K562 (cell line): ENCODE measurements at regions not wholly inside any gene's neighbourhood (a gene's known extent, or its start where the extent isn't known, plus 50 kb on each side); places are given as distances from the start of the nearest gene placed in this dataset.
A peak's percentile ranks its signal among the peaks of the same experiment; 100 is the strongest.

Experiments used
- ATAC-seq: fragments of 200-7000 bp; cut with Tn5 transposase; 3 replicates; pipeline ENCODE4 v1.9.1; 2020; ENCODE audit warnings: moderate library complexity
- BruUV-seq: library from RNA; stranded (reverse); fragments of 400-500 nt; replicated peaks from 2 replicates; lab custom pipeline; 2021; lab: Mats Ljungman, UMichigan
- CTCF ChIA-PET: fragments of 300-600 bp; formaldehyde crosslinking; extraction: SDS; loops from one replicate; lab custom pipeline; 2021; ENCODE audit warnings: low intra/inter-chr PET ratio; lab: Yijun Ruan, JAX
- POLR2A ChIA-PET: fragments of 300-600, 350-650 bp; sonication (Branson Sonifier 250); formaldehyde crosslinking; extraction: SDS; loops from one replicate; lab custom pipeline; 2021; ENCODE audit warnings: antibody characterized with exemption, inconsistent platforms; lab: Yijun Ruan, JAX
- DNase-seq, 4 experiments: peaks; one replicate each; pipeline versions ENCODE4 v3.0.0 to v3.0.0-alpha.2; 2011 to 2018; ENCODE audit warnings: low spot score in 3 of 4, mixed read lengths in 3 of 4; ENCODE audit errors: extremely low read depth in 1 of 4
- FAIRE-seq: peaks from 2 replicates; lab custom pipeline; 2011; peaks lifted over from hg19 to GRCh38; lab: Jason Lieb, UNC
- H2AFZ ChIP-seq: 2 replicates; pipeline ENCODE4 v1.6.0; 2011; ENCODE audit warnings: low read depth, low read length, control low read depth, inconsistent platforms
- H3K27ac ChIP-seq: fragments of 200-600 bp; 3 replicates; pipeline ENCODE4 v1.8.0; 2011; ENCODE audit warnings: low read depth, mild to moderate bottlenecking, control low read depth, inconsistent platforms, low read length, moderate library complexity, mixed read lengths; ENCODE audit errors: extremely low read depth
- H3K27me3 ChIP-seq, 2 experiments: fragments of 300-600 bp in 1 of 2; 2 replicates in 1 of 2; 3 replicates in 1 of 2; pipeline versions ENCODE4 v1.6.0 to v1.8.0; 2011; ENCODE audit warnings: inconsistent platforms in 2 of 2, low read length in 2 of 2, mild to moderate bottlenecking in 1 of 2, mixed read lengths in 1 of 2, moderate library complexity in 1 of 2; ENCODE audit not compliant: control insufficient read depth in 2 of 2, insufficient read depth in 2 of 2
- H3K36me3 ChIP-seq: fragments of 300-600 bp; 3 replicates; pipeline ENCODE4 v1.8.0; 2011; ENCODE audit warnings: mild to moderate bottlenecking, low read length, inconsistent platforms; ENCODE audit not compliant: control insufficient read depth, insufficient read depth
- H3K4me1 ChIP-seq, 2 experiments: fragments of 200-600 bp in 1 of 2; replicated peaks in 1 of 2; 2 replicates in 1 of 2; 3 replicates in 1 of 2; pipeline versions ENCODE4 v1.5.1 to v1.8.0; 2011; ENCODE audit warnings: inconsistent platforms in 2 of 2, low read length in 2 of 2, mild to moderate bottlenecking in 1 of 2, mixed read lengths in 1 of 2, moderate library complexity in 1 of 2; ENCODE audit not compliant: control insufficient read depth in 2 of 2, insufficient read depth in 2 of 2
- H3K4me2 ChIP-seq: 2 replicates; pipeline ENCODE4 v1.6.1; 2011; ENCODE audit warnings: low read length, control low read depth, inconsistent platforms, mixed read lengths; ENCODE audit not compliant: insufficient read depth
- H3K4me3 ChIP-seq: fragments of 200-600 bp; sonication (generic), shearing (Covaris generic); 2 replicates; pipeline ENCODE4 v1.5.1; 2016; ENCODE audit warnings: control low read depth, inconsistent platforms
- H3K79me2 ChIP-seq: fragments of 200-600 bp; 3 replicates; pipeline ENCODE4 v1.8.0; 2011; ENCODE audit warnings: low read length, inconsistent platforms; ENCODE audit not compliant: control insufficient read depth, insufficient read depth
- H3K9ac ChIP-seq, 2 experiments: 2 replicates each; pipeline versions ENCODE4 v1.6.0 to v1.6.1; 2011; ENCODE audit warnings: low read depth in 2 of 2, low read length in 2 of 2, control low read depth in 1 of 2, inconsistent platforms in 1 of 2, mild to moderate bottlenecking in 1 of 2, mixed read lengths in 1 of 2; ENCODE audit not compliant: insufficient read depth in 1 of 2
- H3K9me1 ChIP-seq: one replicate; pipeline ENCODE4 v1.6.0; 2011; ENCODE audit warnings: inconsistent platforms, mild to moderate bottlenecking, low read length, moderate library complexity; ENCODE audit not compliant: control insufficient read depth, insufficient read depth
- H3K9me3 ChIP-seq: replicated peaks from 2 replicates; pipeline ENCODE4 v1.5.1; 2011; ENCODE audit warnings: low read depth, low read length, inconsistent platforms; ENCODE audit not compliant: control insufficient read depth, insufficient read depth
- H4K20me1 ChIP-seq: replicated peaks from 2 replicates; pipeline ENCODE4 v1.6.1; 2011; ENCODE audit warnings: low read length, inconsistent platforms, mixed read lengths; ENCODE audit not compliant: control insufficient read depth, insufficient read depth
- CEBPB ChIP-seq: fragments of 450-650 bp; IDR thresholded peaks from 2 replicates; pipeline ENCODE4 v1.6.1; 2016; ENCODE audit warnings: missing genetic modification characterization, missing compliant biosample characterization
- CREB1 ChIP-seq, 2 experiments: sonication (generic) in 1 of 2; formaldehyde crosslinking in 1 of 2; IDR thresholded peaks; 2 replicates each; pipeline versions ENCODE4 v1.6.1 to v1.8.0; 2012 to 2022; ENCODE audit warnings: inconsistent platforms in 1 of 2, mild to moderate bottlenecking in 1 of 2, missing genetic modification reagents in 1 of 2, moderate library complexity in 1 of 2
- E2F1 ChIP-seq: sonication (generic); formaldehyde crosslinking; IDR thresholded peaks from 2 replicates; pipeline ENCODE4 v1.8.1; 2023; ENCODE audit warnings: mild to moderate bottlenecking, missing genetic modification reagents, moderate library complexity
- PRMT5 ChIP-seq: sonication (generic); formaldehyde crosslinking; IDR thresholded peaks from 2 replicates; pipeline ENCODE4 v1.5.0; 2020; ENCODE audit warnings: missing genetic modification reagents
- in situ Hi-C: fragments of 300-500 bp; cut with MboI; formaldehyde crosslinking; loops from 4 replicates; pipeline ENCODE4 v1.15.0; 2018; ENCODE audit warnings: inconsistent platforms, mixed read lengths
- intact Hi-C: fragments of 100-400 bp; cut with micrococcal nuclease; formaldehyde crosslinking; loops from 2 replicates; pipeline ENCODE4 v1.14.2; 2022

- no peak for TF ChIP-seq CREB1 (IDR thresholded peaks at IDR 0.05)
- no peak for TF ChIP-seq CREB1 (CRISPR knock-in tag; IDR thresholded peaks at IDR 0.05)
- TF ChIP-seq PRMT5 (CRISPR knock-in tag) = no peak
These were observed 84.8 kb upstream of the ZNF827 start (continued) for GRCh38 chr4:146023334-146023967.

- no peak overlapping the region for H3K27ac ChIP-seq
- no peak overlapping the region for H2AFZ ChIP-seq
- no TSS peak for BruUV-seq
- TF ChIP-seq CEBPB (tag) = 0 out of 2 replicates have a peak, but pooled peaks have one; percentile 26
- no peak for TF ChIP-seq E2F1 (CRISPR knock-in tag)
- no peaks in the 10 kb centered on the region for H3K36me3 ChIP-seq
- ChIA-PET CTCF (no interaction called here), POLR2A (no interaction called here)
- H3K9me3 ChIP-seq = no peaks in the 10 kb centered on the region
- H3K9ac ChIP-seq = no peak overlapping the region
- no peaks in the 10 kb centered on the region for H3K79me2 ChIP-seq
- H3K4me1 ChIP-seq = no peaks in the 10 kb centered on the region
- no peaks in the 10 kb centered on the region for H3K9me1 ChIP-seq
- DNase-seq (no peak), FAIRE-seq (no peak), ATAC-seq (no peak)
- intact Hi-C loops = no loop called here
- H3K4me3 ChIP-seq = no peak overlapping the region
- H4K20me1 ChIP-seq = no peaks in the 10 kb centered on the region
- H3K4me2 ChIP-seq = no peak overlapping the region
- in situ Hi-C loops = no loop called here
- H3K27me3 ChIP-seq = no peaks in the 10 kb centered on the region
These were observed 83.9 kb upstream of the ZNF827 start for GRCh38 chr4:146022541-146022940.
